Adipocyte (in vitro differentiated cells): ENCODE measurements at regions not wholly inside any gene's neighbourhood (a gene's known extent, or its start where the extent isn't known, plus 50 kb on each side); places are given as distances from the start of the nearest gene placed in this dataset.
"Not testable (repeated sequence)": the region's sequence is repeated elsewhere in the genome, so short reads cannot be mapped to it uniquely, and the experiment has no call there.

Source experiments
- DNase-seq: peaks from one replicate; pipeline ENCODE4 v3.0.0-alpha.2; 2015; ENCODE audit warnings: low read depth
- H3K27me3 ChIP-seq: replicated peaks from 2 replicates; pipeline ENCODE4 v1.7.0; 2013; ENCODE audit warnings: mild to moderate bottlenecking, low read length, moderate library complexity; ENCODE audit not compliant: control insufficient read depth, insufficient read depth
- H3K36me3 ChIP-seq: 2 replicates; pipeline ENCODE4 v1.7.0; 2013; ENCODE audit warnings: low read length, mild to moderate bottlenecking, moderate library complexity; ENCODE audit not compliant: control insufficient read depth, insufficient read depth, severe bottlenecking
- H3K4me1 ChIP-seq: 2 replicates; pipeline ENCODE4 v1.7.0; 2013; ENCODE audit warnings: mild to moderate bottlenecking, low read length, moderate library complexity; ENCODE audit not compliant: control insufficient read depth, insufficient read depth
- H3K4me3 ChIP-seq: 2 replicates; pipeline ENCODE4 v1.7.0; 2013; ENCODE audit warnings: mild to moderate bottlenecking, low read length, moderate library complexity
- H3K9ac ChIP-seq: 2 replicates; pipeline ENCODE4 v1.7.0; 2013; ENCODE audit warnings: mild to moderate bottlenecking, low read length, moderate library complexity
- H3K9me3 ChIP-seq: 2 replicates; pipeline ENCODE4 v1.7.0; 2013; ENCODE audit warnings: mild to moderate bottlenecking, low read length, moderate library complexity; ENCODE audit not compliant: control insufficient read depth

- Histone ChIP-seq H3K4me1 (peaks cover 3% of the 10 kb centered on the region), H3K36me3 (no peaks in the 10 kb centered on the region), H3K4me3 (no peak overlapping the region), H3K9me3 (peaks cover 6% of the 10 kb centered on the region), H3K27me3 (no peaks in the 10 kb centered on the region), H3K9ac (no peak overlapping the region)
- DNase-seq = no peak
These were observed 85.4 kb upstream of the SLC13A1 start for GRCh38 chr7:123285076-123285700.

DNA sequence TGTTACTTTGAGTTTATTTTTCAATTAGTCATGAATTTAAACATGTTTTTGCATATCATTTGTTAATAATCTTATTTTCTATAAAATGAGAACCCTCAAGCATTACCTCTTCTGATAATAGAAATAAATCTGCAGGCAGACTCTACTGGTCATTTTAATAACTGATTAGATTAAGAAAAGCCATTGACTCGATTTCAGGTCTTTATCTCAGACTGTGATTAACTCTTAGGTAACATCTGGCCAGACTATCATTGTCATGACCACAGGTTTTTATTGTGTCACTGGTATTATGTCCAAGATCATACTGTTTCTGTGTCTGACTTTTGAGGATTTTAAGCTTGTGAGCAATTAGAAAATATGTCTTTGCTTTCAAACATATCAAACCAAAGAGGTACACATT is 83.6 kb upstream of the SLC13A1 start:
- Histone ChIP-seq H3K4me1 (peaks cover 3% of the 10 kb centered on the region), H3K4me3 (no peak overlapping the region), H3K9ac (no peak overlapping the region), H3K9me3 (peaks cover 6% of the 10 kb centered on the region), H3K27me3 (no peaks in the 10 kb centered on the region), H3K36me3 (no peaks in the 10 kb centered on the region)
- DNase-seq = no peak

GRCh38 chr7:123282181-123282580 is 82.4 kb upstream of the SLC13A1 start:
- no peak overlapping the region for H3K4me3 ChIP-seq
- no peak overlapping the region for H3K9ac ChIP-seq
- no peak for DNase-seq
- H3K4me1 ChIP-seq = peaks cover 3% of the 10 kb centered on the region
- H3K36me3 ChIP-seq = no peaks in the 10 kb centered on the region
- H3K9me3 ChIP-seq = no peaks in the 10 kb centered on the region
- no peaks in the 10 kb centered on the region for H3K27me3 ChIP-seq

DNA sequence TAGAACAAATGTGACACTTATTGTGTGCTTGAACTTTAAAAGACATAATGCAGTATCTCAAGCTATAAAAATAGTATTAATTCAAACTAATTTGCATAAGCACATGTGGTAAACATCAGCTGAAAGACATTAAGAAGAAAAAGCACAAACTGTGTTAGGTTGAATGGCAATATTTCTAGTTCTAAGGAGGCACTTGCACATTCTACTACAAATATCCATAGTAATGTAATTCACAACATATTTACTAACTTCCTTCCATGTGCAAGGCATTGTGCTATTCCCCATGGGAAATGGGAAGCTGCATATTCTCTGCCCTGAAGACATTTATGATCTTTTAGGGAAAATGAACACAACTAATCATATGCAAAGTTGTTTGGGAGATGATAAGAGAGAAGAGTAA is 80.2 kb upstream of the SLC13A1 start:
- peaks cover 12% of the 10 kb centered on the region for H3K4me1 ChIP-seq
- no peak for DNase-seq
- no peak overlapping the region for H3K4me3 ChIP-seq
- no peak overlapping the region for H3K9ac ChIP-seq
- no peaks in the 10 kb centered on the region for H3K27me3 ChIP-seq
- no peaks in the 10 kb centered on the region for H3K36me3 ChIP-seq
- no peaks in the 10 kb centered on the region for H3K9me3 ChIP-seq

DNA sequence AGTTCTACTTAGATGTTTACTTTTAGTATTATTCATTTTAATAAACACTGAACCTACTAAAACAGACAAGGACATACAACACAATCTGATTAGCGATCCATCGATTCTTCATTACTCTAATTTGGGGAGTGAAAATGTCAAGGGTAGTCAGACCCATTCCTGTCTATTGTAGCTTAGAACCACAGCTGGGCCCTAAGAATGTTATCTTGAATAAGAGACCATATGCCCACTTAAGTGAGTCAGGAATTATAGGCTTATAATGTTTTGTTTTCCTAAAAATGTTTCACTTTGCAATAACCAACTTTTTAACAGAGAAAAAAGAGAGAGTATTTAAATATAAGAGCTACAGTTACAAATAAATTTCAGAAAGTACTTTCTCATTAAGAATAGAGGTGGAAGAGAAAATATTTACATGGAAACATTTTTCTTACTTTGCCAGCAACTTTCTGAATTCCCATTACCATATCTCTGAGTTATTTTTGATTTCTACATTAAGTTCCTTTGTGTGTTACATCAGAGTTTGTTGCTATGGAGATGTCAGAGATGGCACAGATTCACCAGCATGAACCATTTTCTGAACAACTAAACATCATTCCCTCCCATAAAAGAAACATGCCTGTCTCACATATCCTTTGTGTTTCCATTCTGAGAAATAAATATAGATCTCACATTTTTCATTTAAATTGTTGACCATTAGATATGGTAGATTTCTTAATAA is 75.4 kb upstream of the SLC13A1 start:
- DNase-seq = no peak
- Histone ChIP-seq H3K4me3 (no peak overlapping the region), H3K27me3 (no peaks in the 10 kb centered on the region), H3K9me3 (no peaks in the 10 kb centered on the region), H3K4me1 (peaks cover 35% of the 10 kb centered on the region), H3K36me3 (no peaks in the 10 kb centered on the region), H3K9ac (peak overlapping the region; percentile 54)

GRCh38 chr7:123273185-123273584 is 73.4 kb upstream of the SLC13A1 start:
- Histone ChIP-seq H3K9ac (no peak overlapping the region), H3K9me3 (no peaks in the 10 kb centered on the region), H3K4me3 (no peak overlapping the region), H3K4me1 (peaks cover 35% of the 10 kb centered on the region), H3K27me3 (no peaks in the 10 kb centered on the region), H3K36me3 (no peaks in the 10 kb centered on the region)
- DNase-seq = no peak

- peaks cover 35% of the 10 kb centered on the region for H3K4me1 ChIP-seq
- no peaks in the 10 kb centered on the region for H3K36me3 ChIP-seq
- no peak overlapping the region for H3K4me3 ChIP-seq
- H3K27me3 ChIP-seq = no peaks in the 10 kb centered on the region
- DNase-seq = no peak
- no peaks in the 10 kb centered on the region for H3K9me3 ChIP-seq
- peak overlapping the region; percentile 8 for H3K9ac ChIP-seq
These were observed 72.1 kb upstream of the SLC13A1 start for GRCh38 chr7:123271856-123272255.

- Histone ChIP-seq H3K36me3 (no peaks in the 10 kb centered on the region), H3K27me3 (no peaks in the 10 kb centered on the region), H3K9ac (peak overlapping the region; percentile 8), H3K9me3 (no peaks in the 10 kb centered on the region), H3K4me1 (peaks cover 35% of the 10 kb centered on the region), H3K4me3 (no peak overlapping the region)
- DNase-seq = no peak
These were observed 71.5 kb upstream of the SLC13A1 start for GRCh38 chr7:123271231-123271630.

GRCh38 chr7:123270570-123270969 is 70.8 kb upstream of the SLC13A1 start:
- DNase-seq = no peak
- Histone ChIP-seq H3K4me3 (no peak overlapping the region), H3K9me3 (no peaks in the 10 kb centered on the region), H3K9ac (no peak overlapping the region), H3K4me1 (peaks cover 32% of the 10 kb centered on the region), H3K36me3 (no peaks in the 10 kb centered on the region), H3K27me3 (no peaks in the 10 kb centered on the region)

GRCh38 chr7:123265853-123266252 is 66.1 kb upstream of the SLC13A1 start:
- no peak overlapping the region for H3K4me3 ChIP-seq

DNA sequence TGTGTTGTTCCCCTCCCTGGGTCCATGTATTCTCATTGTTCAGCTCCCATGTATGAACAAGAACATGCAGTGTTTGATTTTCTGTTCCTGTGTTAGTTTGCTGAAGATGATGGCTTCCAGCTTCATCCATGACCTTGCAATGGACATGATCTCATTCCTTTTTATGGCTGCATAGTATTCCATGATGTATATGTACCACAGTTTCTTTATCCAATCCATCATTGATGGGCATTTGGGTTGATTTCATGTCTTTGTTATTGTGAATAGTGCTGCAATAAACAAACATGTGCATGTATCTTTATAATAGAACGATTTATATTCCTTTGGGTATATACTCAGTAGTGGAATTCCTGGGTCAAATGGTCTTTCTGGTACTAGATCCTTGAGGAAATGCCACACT is 65.1 kb upstream of the SLC13A1 start:
- H3K4me3 ChIP-seq, H3K9ac ChIP-seq, H3K9me3 ChIP-seq, H3K36me3 ChIP-seq, H3K27me3 ChIP-seq, H3K4me1 ChIP-seq, DNase-seq: not testable (repeated sequence)

More at GRCh38 chr7:123265853-123266252, 66.1 kb upstream of the SLC13A1 start:
- Histone ChIP-seq H3K36me3 (no peaks in the 10 kb centered on the region), H3K9ac (no peak overlapping the region), H3K9me3 (no peaks in the 10 kb centered on the region), H3K4me1 (peaks cover 4% of the 10 kb centered on the region), H3K27me3 (no peaks in the 10 kb centered on the region)
- DNase-seq = no peak
